Breast epithelium (tissue), 3 donors: ENCODE measurements at regions not wholly inside any gene's neighbourhood (a gene's known extent, or its start where the extent isn't known, plus 50 kb on each side); places are given as distances from the start of the nearest gene placed in this dataset.

Experiments
- POLR2A ChIP-seq: fragments of 450-650 bp; IDR thresholded peaks from one replicate; pipeline ENCODE4 v1.6.1; 2016; ENCODE audit warnings: antibody characterized with exemption, mild to moderate bottlenecking, moderate library complexity
- TF ChIP-seq, protein P1 (sequence below), 3 donors: fragments of 450-650 bp; IDR thresholded peaks; one replicate each; pipeline ENCODE4 v1.5.1; 2016 to 2017; ENCODE audit warnings: antibody characterized with exemption in 3 of 3, mild to moderate bottlenecking in 3 of 3, moderate library complexity in 3 of 3

DNA sequence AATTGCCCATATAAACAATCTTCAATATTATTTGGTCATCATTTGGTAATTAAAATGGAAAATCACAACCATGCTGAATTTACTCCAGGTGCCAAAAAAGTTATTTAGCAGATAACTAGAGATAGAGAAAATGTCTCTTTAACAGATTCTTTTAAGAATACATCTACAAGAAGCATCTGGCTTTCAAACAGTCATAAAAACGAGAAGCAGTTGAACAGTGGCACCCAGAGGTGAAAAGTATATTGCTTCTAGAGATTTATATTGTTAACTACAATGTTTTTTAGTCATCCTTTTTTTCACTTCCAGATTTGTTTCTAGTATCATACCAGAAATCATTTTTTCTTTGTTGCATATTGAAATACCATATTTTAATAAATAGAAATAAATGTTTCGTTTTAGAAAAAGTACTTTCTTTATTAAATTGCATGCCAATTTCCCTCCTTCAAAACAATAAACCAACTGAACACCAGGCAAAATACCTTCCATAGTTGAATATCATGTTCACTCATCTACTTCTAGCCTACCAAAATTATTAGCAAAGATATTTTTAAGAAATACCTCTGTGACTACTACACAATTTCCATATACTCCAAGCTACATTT, 65.4 kb upstream of the HNRNPA3 start:
- TF ChIP-seq, protein P1, sequence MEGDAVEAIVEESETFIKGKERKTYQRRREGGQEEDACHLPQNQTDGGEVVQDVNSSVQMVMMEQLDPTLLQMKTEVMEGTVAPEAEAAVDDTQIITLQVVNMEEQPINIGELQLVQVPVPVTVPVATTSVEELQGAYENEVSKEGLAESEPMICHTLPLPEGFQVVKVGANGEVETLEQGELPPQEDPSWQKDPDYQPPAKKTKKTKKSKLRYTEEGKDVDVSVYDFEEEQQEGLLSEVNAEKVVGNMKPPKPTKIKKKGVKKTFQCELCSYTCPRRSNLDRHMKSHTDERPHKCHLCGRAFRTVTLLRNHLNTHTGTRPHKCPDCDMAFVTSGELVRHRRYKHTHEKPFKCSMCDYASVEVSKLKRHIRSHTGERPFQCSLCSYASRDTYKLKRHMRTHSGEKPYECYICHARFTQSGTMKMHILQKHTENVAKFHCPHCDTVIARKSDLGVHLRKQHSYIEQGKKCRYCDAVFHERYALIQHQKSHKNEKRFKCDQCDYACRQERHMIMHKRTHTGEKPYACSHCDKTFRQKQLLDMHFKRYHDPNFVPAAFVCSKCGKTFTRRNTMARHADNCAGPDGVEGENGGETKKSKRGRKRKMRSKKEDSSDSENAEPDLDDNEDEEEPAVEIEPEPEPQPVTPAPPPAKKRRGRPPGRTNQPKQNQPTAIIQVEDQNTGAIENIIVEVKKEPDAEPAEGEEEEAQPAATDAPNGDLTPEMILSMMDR (IDR thresholded peaks at IDR 0.05) = peak; percentile 35 to 50 (median 44)
- no peak for TF ChIP-seq POLR2A
